WTC11 (cell line): ENCODE measurements at regions not wholly inside any gene's neighbourhood (a gene's known extent, or its start where the extent isn't known, plus 50 kb on each side); places are given as distances from the start of the nearest gene placed in this dataset.

Experiments used
- ATAC-seq: fragments of 200-7000 bp; cut with Tn5 transposase; 2 replicates; pipeline ENCODE4 v1.10.0; 2021; ENCODE audit warnings: mild to moderate bottlenecking, moderate library complexity
- CTCF ChIA-PET: fragments of 300-600 bp; sonication (Branson Sonifier 250); formaldehyde crosslinking; loops from one replicate; lab custom pipeline; 2021; ENCODE audit warnings: antibody characterized with exemption; lab: Charles Lee
- POLR2A ChIA-PET: fragments of 350-600 bp; sonication (Branson Sonifier 250); formaldehyde crosslinking; loops from one replicate; lab custom pipeline; 2021; ENCODE audit warnings: antibody characterized with exemption; lab: Charles Lee
- DNase-seq: peaks from one replicate; pipeline ENCODE4 v3.0.0; 2021; ENCODE audit warnings: low spot score
- H3K27ac Mint-ChIP-seq: 2 replicates; pipeline ENCODE4 v1.8.0; 2021; ENCODE audit warnings: mixed read lengths
- H3K27me3 Mint-ChIP-seq: 2 replicates; pipeline ENCODE4 v1.8.0; 2021; ENCODE audit warnings: low read depth, mild to moderate bottlenecking, moderate library complexity, mixed read lengths
- H3K36me3 Mint-ChIP-seq: 2 replicates; pipeline ENCODE4 v1.8.0; 2021; ENCODE audit warnings: mixed read lengths
- H3K4me1 Mint-ChIP-seq: 2 replicates; pipeline ENCODE4 v1.8.0; 2022; ENCODE audit warnings: mixed read lengths
- H3K4me3 Mint-ChIP-seq: 2 replicates; pipeline ENCODE4 v1.8.0; 2021; ENCODE audit warnings: mild to moderate bottlenecking, moderate library complexity, mixed read lengths
- H3K9me3 Mint-ChIP-seq: 2 replicates; pipeline ENCODE4 v1.8.0; 2021; ENCODE audit warnings: mixed read lengths
- ATF1 ChIP-seq: sonication (generic); formaldehyde crosslinking; IDR thresholded peaks from 2 replicates; pipeline ENCODE4 v1.8.1; 2023; ENCODE audit warnings: mild to moderate bottlenecking, moderate library complexity, missing genetic modification reagents
- CREB1 ChIP-seq: sonication (generic); formaldehyde crosslinking; IDR thresholded peaks from 2 replicates; pipeline ENCODE4 v1.8.0; 2023; ENCODE audit warnings: mild to moderate bottlenecking, missing genetic modification reagents
- ETV6 ChIP-seq: sonication (generic); formaldehyde crosslinking; IDR thresholded peaks from 2 replicates; pipeline ENCODE4 v1.8.1; 2022; ENCODE audit warnings: mild to moderate bottlenecking, missing genetic modification reagents
- NFYB ChIP-seq: sonication (generic); formaldehyde crosslinking; conservative IDR thresholded peaks from 2 replicates; pipeline ENCODE4 v1.8.0; 2022; ENCODE audit warnings: low read depth, missing genetic modification reagents
- OVOL2 ChIP-seq: fragments of 250-450 bp; sonication (Bioruptor Pico); IDR thresholded peaks from 2 replicates; pipeline ENCODE4 v1.9.0; 2021; ENCODE audit warnings: mild to moderate bottlenecking, borderline replicate concordance
- TCF7 ChIP-seq: sonication (generic); formaldehyde crosslinking; IDR thresholded peaks from 2 replicates; pipeline ENCODE4 v1.8.0; 2022; ENCODE audit warnings: mild to moderate bottlenecking, low read depth, missing genetic modification reagents, moderate library complexity
- ZNF121 ChIP-seq: sonication (generic); formaldehyde crosslinking; IDR thresholded peaks from 2 replicates; pipeline ENCODE4 v1.8.0; 2023; ENCODE audit warnings: missing genetic modification reagents
- TF ChIP-seq, protein P1 (sequence below): sonication (generic); formaldehyde crosslinking; IDR thresholded peaks from 2 replicates; pipeline ENCODE4 v1.8.1; 2023; ENCODE audit warnings: mild to moderate bottlenecking, moderate library complexity, missing genetic modification reagents
- TF ChIP-seq, protein P2 (sequence below): sonication (generic); formaldehyde crosslinking; IDR thresholded peaks from 2 replicates; pipeline ENCODE4 v1.8.0; 2023; ENCODE audit warnings: missing genetic modification reagents, mild to moderate bottlenecking, borderline replicate concordance
- TF ChIP-seq, protein P3 (sequence below): fragments of 250-450 bp; sonication (Bioruptor Pico); IDR thresholded peaks from 2 replicates; pipeline ENCODE4 v1.9.0; 2021; ENCODE audit warnings: mild to moderate bottlenecking, borderline replicate concordance

DNA sequence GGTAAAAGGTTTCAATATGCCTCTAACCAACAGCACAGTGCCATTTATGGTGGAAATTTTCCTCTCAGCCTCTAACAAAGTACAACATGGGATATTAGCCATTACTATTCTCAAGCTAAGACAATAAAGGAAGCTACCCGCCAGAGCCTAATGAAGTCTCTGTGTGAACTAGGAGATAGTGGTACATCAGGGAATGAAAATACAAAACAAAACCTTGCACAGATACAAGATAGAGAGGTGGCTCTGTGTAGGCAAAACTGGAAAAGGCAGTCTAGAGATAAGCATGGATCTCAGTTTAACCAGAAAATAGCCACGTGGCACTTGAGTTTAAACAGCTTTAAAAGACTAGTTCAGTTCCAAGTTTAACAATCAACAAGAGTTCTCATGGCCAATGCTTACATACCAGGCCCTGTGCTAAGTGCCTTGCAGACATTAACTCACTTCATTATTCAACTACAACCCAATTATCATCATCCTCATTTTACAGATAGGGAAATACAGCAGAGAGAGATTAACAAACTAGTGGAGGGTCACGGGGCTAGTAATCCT lies 279.3 kb downstream of the IGSF11 start (continued):
- TF ChIP-seq, protein P1, sequence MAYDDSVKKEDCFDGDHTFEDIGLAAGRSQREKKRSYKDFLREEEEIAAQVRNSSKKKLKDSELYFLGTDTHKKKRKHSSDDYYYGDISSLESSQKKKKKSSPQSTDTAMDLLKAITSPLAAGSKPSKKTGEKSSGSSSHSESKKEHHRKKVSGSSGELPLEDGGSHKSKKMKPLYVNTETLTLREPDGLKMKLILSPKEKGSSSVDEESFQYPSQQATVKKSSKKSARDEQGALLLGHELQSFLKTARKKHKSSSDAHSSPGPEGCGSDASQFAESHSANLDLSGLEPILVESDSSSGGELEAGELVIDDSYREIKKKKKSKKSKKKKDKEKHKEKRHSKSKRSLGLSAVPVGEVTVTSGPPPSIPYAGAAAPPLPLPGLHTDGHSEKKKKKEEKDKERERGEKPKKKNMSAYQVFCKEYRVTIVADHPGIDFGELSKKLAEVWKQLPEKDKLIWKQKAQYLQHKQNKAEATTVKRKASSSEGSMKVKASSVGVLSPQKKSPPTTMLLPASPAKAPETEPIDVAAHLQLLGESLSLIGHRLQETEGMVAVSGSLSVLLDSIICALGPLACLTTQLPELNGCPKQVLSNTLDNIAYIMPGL = no peak
- no peak for TF ChIP-seq ATF1 (CRISPR knock-in tag)

DNA sequence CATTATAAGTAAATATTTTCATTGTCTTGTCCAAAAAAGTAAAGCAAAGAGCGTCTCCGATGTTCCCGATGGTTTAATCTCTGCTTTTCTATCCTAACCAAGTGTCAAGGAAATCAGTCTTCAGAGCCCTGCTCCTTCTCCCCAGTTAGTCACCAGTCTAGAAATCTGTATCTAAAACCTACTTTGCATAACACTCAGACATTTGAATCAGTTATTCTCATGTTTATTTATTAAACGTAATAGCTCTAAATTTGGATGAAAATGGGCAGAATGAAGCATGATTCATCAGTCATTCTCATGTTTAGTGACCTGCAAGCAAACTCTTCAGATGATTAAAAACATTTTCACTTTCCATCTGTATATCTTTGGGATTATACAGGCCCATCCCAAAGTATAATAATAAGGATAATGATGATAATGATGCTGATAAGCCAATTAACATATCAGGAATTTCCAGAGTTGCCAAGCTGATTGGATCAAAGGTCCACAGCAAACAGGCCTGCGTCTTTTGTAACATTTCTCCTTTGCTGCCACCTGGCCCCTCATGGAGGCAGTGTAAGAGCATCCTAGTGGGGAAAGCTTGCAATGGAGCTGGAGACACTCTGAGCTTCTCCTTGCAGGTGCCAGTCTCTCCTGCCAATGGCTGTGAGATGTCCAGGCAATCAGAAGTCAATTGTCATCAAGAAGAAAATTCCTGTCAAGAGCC lies 273.9 kb downstream of the IGSF11 start:
- peak; percentile 30 for DNase-seq
- Mint-ChIP-seq H3K4me3 (no peak overlapping the region), H3K9me3 (no peaks in the 10 kb centered on the region), H3K27ac (peak overlapping the region; percentile 58; the same call in 1 of the 2 replicates), H3K27me3 (no peaks in the 10 kb centered on the region), H3K4me1 (peaks cover 29% of the 10 kb centered on the region), H3K36me3 (no peaks in the 10 kb centered on the region)
- POLR2A ChIA-PET = no interaction called here
- CTCF ChIA-PET = interaction anchor here (0.6 to 1.8 kb wide), 23 partner anchors 9 to 225 kb away, joined by 3 to 10 read pairs (median 4); no protein-coding TSS in a partner anchor
- ATAC-seq = peak; percentile 96
- TF ChIP-seq TCF7 = no peak
- 0 out of 2 replicates have a peak, but pooled peaks have one; percentile 20 for TF ChIP-seq ETV6 (CRISPR knock-in tag)

DNA sequence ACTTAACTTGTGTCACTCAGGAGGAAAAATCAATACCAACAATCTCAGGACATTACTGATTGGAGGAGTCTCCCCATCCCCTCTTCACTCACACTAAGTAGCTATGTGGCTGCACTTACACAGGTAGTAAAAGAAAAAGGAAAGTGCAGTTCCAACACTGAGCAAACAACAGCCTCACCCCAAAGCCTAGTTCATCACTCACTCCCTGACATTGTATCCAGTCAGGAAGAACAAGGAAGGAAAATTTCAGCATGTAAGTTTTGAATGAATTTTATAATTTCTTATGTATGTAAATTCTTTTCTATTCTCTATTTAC lies 273.4 kb downstream of the IGSF11 start:
- ChIA-PET CTCF (interaction anchor here (0.6 to 1.8 kb wide), 23 partner anchors 8 to 224 kb away, joined by 3 to 10 read pairs (median 4); no protein-coding TSS in a partner anchor), POLR2A (no interaction called here)
- no peaks in the 10 kb centered on the region for H3K27me3 Mint-ChIP-seq
- H3K27ac Mint-ChIP-seq = peak overlapping the region; percentile 58; the same call in 1 of the 2 replicates
- TF ChIP-seq ATF1 (CRISPR knock-in tag) (no peak), CREB1 (CRISPR knock-in tag) (no peak), NFYB (CRISPR knock-in tag) (no peak), ZNF121 (CRISPR knock-in tag) (no peak), OVOL2 (CRISPR knock-in tag) (no peak)
- TF ChIP-seq, protein P2, sequence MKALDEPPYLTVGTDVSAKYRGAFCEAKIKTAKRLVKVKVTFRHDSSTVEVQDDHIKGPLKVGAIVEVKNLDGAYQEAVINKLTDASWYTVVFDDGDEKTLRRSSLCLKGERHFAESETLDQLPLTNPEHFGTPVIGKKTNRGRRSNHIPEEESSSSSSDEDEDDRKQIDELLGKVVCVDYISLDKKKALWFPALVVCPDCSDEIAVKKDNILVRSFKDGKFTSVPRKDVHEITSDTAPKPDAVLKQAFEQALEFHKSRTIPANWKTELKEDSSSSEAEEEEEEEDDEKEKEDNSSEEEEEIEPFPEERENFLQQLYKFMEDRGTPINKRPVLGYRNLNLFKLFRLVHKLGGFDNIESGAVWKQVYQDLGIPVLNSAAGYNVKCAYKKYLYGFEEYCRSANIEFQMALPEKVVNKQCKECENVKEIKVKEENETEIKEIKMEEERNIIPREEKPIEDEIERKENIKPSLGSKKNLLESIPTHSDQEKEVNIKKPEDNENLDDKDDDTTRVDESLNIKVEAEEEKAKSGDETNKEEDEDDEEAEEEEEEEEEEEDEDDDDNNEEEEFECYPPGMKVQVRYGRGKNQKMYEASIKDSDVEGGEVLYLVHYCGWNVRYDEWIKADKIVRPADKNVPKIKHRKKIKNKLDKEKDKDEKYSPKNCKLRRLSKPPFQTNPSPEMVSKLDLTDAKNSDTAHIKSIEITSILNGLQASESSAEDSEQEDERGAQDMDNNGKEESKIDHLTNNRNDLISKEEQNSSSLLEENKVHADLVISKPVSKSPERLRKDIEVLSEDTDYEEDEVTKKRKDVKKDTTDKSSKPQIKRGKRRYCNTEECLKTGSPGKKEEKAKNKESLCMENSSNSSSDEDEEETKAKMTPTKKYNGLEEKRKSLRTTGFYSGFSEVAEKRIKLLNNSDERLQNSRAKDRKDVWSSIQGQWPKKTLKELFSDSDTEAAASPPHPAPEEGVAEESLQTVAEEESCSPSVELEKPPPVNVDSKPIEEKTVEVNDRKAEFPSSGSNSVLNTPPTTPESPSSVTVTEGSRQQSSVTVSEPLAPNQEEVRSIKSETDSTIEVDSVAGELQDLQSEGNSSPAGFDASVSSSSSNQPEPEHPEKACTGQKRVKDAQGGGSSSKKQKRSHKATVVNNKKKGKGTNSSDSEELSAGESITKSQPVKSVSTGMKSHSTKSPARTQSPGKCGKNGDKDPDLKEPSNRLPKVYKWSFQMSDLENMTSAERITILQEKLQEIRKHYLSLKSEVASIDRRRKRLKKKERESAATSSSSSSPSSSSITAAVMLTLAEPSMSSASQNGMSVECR (CRISPR knock-in tag) = no peak
- TF ChIP-seq, protein P3, sequence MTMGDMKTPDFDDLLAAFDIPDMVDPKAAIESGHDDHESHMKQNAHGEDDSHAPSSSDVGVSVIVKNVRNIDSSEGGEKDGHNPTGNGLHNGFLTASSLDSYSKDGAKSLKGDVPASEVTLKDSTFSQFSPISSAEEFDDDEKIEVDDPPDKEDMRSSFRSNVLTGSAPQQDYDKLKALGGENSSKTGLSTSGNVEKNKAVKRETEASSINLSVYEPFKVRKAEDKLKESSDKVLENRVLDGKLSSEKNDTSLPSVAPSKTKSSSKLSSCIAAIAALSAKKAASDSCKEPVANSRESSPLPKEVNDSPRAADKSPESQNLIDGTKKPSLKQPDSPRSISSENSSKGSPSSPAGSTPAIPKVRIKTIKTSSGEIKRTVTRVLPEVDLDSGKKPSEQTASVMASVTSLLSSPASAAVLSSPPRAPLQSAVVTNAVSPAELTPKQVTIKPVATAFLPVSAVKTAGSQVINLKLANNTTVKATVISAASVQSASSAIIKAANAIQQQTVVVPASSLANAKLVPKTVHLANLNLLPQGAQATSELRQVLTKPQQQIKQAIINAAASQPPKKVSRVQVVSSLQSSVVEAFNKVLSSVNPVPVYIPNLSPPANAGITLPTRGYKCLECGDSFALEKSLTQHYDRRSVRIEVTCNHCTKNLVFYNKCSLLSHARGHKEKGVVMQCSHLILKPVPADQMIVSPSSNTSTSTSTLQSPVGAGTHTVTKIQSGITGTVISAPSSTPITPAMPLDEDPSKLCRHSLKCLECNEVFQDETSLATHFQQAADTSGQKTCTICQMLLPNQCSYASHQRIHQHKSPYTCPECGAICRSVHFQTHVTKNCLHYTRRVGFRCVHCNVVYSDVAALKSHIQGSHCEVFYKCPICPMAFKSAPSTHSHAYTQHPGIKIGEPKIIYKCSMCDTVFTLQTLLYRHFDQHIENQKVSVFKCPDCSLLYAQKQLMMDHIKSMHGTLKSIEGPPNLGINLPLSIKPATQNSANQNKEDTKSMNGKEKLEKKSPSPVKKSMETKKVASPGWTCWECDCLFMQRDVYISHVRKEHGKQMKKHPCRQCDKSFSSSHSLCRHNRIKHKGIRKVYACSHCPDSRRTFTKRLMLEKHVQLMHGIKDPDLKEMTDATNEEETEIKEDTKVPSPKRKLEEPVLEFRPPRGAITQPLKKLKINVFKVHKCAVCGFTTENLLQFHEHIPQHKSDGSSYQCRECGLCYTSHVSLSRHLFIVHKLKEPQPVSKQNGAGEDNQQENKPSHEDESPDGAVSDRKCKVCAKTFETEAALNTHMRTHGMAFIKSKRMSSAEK = no peak
- H3K36me3 Mint-ChIP-seq = no peaks in the 10 kb centered on the region
- DNase-seq = no peak
- no peak overlapping the region for H3K4me3 Mint-ChIP-seq
- H3K9me3 Mint-ChIP-seq = no peaks in the 10 kb centered on the region
- ATAC-seq = peak; percentile 54
- H3K4me1 Mint-ChIP-seq = peaks cover 29% of the 10 kb centered on the region
